ENCODE measurements at regions not wholly inside any gene's neighbourhood (a gene's known extent, or its start where the extent isn't known, plus 50 kb on each side); places are given as distances from the start of the nearest gene placed in this dataset.
"Not testable (repeated sequence)": the region's sequence is repeated elsewhere in the genome, so short reads cannot be mapped to it uniquely, and the experiment has no call there.

DNA sequence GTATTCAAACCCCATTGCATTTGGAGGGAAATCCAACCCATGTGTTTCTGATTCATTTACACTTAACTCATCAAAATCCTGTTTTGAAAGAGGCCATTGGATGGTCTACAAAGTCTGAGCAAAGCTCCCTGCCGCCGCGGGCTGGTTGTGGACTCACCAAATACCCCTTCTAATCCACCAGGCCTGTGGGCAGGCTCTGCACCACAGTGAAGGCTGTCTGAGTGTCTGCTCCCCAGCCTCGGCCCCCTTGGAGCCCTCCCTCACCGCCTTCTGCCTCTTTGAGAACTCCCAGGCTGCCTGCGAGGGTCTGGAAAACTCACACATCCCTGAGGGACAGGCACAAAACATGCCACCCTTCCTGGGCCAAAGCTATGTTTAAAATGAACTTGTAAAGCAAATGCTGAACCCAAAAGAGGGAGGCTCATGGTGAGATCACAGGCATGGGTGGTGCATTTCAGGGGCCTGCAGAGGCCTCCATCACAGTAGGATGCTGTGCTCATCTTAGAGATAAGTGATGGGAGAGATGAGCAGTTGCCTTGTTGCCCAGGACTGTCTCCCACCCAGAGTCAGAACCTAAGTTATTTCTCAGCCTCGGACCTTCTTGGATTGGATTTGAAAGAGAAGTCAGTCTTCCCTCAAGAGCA, 225.0 kb downstream of the CYP26B1 start:
- DNase-seq (ENCODE audit: low spot score) = no peak

DNA sequence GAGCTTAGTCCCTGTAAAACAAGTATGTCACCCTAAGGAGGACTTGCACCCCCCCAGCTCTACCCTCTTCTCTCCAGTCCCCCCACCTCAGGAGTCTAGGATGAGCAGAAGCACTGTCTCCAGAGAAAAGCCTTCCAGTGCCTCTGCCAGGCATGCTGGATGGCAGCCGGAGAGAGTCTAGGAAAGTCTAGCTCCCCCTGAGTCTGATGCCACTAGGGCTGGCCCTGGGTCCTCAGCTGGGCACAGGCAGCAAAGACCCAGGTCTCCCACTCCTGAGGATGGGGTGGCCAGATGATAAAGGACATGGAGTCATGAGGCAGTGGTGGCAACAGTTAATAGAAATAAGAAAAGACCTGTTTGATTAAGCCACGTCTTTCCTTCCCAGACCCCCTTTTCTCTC, 225.6 kb downstream of the CYP26B1 start:
- DNase-seq (ENCODE audit: low spot score) = no peak

DNA sequence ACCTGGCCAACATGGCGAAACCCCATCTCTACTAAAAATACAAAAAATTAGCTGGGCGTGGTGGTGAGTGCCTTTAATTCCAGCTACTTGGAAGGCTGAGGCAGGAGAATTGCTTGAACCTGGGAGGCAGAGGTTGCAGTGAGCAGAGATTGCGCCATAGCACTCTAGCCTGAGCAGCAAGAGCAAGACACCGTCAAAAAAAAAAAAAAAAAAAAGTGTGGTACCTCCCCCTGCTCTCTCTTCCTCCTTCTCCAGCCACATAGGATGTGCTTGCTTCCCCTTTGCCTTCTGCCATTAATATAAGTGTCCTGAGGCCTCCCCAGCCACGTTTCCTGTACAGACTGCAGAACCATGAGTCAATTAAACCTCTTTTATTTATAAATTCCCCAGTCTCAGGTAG, 226.8 kb downstream of the CYP26B1 start:
- not testable (repeated sequence) for DNase-seq (ENCODE audit: low spot score)

DNA sequence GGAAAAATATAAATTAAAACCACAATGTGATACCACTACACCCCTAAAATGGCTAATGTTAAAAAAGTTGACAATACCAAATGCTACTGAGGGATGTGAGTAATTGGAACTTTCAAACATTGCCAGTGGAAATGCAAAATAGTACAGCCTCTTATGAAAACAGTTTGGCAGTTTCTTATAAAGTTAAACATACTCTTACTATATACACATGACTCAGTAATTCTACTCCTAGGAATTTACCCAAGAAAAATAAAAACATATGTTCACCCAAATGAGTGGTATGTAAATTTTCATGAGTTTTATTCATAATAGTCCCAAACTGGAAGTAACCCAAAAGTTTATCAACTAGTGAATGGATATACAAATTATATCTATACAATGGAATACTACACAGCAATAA, 228.0 kb downstream of the CYP26B1 start:
- DNase-seq (ENCODE audit: low spot score) = no peak

DNA sequence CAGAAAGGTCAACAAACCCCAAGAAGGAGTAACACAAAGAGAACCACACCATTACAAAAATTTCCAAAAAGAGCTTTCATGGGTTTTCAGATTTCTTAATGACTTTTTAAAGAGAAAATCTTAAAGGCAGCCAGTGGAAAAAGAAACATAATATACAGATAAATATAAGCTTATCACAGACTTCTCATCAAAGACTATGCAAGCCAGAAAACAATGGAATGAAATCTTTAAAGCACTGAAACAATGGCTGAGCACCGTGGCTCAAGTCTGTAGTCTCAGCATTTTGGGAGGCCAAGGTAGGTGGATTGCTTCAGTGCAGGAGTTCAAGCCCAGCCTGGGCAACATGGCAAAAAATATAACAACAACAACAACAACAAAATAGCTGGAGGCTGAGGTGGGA, 237.4 kb downstream of the CYP26B1 start:
- DNase-seq (ENCODE audit: low spot score) = no peak

DNA sequence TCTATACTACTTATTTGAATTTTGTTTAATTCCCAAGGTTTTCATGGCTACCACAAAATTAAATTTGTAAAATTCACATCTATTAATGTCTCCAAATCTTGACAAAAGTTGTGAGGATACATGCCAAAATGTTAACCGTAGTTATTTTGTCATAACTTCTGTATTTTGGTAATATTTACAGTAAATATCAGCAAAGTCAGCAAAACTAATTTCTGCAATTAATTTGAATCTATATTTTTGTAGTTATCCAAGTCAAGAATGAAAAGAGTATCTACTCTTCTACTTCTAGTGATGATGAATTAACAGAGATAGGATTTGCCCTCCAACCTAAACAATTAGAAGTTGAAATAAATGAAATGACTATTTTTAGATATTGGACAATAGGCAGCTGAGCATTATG, 238.9 kb downstream of the CYP26B1 start:
- no peak for DNase-seq (ENCODE audit: low spot score)

DNA sequence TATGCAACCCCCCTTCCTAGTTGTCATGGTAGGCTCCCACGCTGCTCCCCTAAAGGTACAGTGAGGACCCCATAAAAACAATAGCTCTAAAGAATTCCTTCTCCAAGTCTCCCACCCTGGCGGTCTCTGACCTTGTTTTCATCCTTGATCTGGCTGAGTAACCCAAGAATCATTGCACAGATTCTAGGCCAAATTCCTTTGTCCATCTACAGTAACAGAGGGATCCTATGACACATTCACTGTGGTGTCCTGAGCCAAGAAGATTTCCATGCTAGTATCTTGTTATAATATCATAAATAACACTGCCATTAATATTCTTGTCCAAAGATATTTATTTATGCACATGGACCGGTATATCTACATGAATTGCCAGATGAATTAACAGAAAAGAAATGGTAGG, 240.2 kb downstream of the CYP26B1 start:
- DNase-seq (ENCODE audit: low spot score) = no peak

DNA sequence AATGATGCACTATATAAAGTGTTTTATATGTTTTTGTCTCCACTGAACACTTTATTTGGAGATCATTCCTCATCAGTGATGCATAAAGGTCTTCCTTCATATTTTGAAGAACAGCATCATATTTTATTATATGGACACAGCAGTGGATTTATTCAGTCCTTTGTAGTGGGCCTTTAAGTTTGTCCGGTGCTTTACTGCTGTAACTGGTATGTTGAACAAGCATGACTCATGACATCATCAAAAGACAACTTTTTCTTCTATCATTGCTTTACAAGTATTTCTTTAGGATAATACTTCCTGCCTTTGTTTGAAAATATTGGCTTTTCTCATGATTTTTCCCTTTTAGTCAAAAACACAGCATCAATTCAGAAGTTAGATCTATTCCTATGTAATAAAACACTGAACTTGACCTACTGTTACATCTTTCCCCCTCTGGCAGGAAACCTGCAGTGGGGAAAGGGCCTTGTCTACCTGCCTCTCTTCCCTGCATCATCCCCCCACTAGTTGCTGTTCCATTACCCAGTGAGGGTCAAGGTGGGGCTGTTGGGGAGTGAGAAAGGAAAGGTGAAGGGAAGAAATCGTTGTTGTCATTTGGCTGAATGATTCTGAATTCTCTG, 241.2 kb downstream of the CYP26B1 start:
- DNase-seq (ENCODE audit: low spot score) = no peak

DNA sequence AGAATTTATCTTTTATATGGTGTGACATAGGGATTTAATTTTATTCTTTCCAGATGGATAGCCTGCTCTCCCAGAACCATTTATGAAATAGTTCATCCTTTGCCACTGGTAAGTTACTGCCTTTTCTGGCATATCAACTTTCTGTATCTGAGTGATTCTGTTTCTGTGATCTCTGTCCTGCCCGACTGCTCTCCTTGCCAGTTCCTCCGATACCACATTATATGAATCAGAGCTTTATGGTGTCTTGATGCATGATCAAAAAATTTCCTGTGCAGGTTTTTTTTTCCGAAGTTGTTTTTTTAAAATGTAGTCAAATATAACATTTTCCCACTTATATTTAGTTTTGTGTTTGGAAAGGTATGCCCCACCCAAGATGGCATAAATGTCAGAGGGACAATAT, 242.5 kb downstream of the CYP26B1 start:
- no peak for DNase-seq (ENCODE audit: low spot score)

DNA sequence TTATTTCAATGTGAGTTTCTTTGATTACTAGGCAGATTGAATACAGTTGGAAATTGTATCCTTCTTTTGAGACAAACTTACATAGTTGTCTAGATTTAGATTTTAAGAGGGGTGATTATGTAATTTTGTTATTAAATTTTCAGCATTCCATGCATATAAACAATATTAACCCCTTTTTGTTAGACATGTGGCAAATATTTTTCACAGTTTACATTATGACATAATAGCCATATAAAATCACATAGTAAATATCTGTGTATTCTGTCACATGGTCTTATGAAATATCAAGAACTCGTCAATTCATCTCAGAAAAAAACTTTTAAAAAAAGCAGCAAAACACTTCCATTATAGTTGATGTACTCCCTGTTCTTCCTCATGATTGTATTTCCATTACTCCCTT, 243.8 kb downstream of the CYP26B1 start:
- no peak for DNase-seq (ENCODE audit: low spot score)

DNA sequence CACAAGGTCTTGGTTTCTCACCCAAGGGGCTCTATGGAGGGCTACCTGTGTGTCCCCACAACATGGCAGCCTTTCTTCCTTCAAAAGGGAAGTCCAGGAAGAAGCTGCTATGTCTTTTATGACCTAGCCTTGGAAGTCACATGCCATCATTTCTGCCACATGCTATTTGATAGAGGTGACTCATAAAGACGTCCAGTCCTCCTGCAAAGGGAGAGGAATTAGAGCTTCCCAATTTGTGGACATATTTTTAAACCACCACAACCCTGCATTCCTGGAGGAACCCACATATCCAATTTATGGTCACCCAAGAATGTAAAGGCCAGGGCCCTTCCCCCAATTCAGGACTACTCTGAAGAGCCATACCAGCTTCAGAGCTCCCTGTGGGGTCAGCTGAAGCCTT, 246.2 kb downstream of the CYP26B1 start:
- DNase-seq (ENCODE audit: low spot score) = no peak

DNA sequence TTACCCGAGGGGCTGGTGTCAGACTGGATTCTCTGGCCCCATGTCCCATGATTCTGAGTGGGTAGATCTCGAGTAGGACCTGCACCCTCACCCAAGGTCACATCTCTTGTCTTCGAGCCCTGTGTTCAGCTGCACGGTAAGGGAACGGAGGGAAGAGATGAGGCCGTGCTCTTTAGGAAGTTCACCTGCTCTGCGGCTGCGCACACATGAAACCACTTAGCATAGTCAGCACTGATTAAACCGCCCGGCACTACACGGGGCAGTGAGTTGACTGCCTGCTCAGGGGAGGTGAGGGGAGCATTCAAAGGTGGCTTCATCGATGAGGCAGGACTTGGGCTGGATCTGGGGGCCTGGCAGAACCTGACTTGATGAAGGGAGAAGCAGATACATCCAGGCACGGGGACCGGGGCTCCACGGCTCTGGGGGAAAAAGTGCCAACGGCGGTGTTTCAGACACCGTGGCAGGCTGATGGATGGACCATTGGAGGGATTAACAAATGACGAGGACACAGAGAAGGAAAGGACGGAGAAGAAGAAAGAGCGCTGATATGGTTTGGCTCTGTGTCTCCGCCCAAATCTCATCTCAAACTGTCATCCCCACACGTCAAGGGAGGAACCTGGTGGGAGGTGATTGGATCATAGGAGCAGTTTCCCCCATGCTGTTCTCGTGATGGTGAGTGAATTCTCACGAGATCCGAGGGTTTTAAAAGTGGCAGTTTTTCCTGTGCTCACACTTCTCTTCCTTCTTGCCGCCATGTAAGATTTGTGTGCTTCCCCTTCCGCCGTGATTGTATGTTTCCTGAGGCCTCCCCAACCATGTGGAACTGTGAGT, 248.6 kb downstream of the CYP26B1 start:
- DNase-seq (ENCODE audit: low spot score) = no peak

DNA sequence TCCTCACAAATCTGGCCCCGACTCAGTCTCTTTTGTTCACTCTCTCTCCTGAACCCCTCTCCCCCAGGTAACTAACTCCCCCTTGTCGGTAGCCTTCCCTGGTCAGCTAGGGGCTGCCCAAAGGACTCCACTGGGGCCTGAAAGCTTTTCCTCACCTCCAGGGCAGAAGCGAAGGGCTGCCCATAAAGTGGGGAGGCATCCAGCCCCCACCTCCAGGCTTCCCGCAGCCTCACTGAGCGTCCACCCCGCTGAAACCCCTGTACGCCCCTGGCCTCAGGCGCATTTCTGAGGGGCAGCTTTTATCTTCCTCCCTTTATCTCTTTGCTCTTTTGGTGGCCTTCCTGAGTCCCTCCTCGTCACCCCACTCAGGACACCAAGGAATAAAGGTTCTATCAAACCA, 249.3 kb downstream of the CYP26B1 start:
- DNase-seq (ENCODE audit: low spot score) = no peak

DNA sequence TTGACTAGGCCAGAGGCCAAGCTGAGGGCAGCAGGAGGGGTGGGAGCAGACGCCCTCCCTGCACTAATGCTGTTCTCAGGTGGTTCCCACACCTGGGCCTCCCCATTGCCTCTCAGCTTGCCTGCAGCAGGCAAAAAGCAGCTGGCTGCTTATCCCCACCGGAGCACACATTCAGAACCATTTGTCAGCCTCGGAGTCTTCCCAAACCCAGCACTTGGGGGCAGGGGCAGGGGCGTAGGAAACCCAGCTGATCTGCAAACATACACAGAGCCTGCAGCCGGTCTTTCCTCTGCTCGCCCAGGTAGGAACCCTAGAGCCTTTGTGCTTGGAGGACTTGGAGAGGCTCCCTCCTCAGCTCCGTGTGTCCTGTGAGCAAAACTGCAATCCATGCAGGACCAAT, 249.8 kb downstream of the CYP26B1 start:
- no peak for DNase-seq (ENCODE audit: low spot score)

DNA sequence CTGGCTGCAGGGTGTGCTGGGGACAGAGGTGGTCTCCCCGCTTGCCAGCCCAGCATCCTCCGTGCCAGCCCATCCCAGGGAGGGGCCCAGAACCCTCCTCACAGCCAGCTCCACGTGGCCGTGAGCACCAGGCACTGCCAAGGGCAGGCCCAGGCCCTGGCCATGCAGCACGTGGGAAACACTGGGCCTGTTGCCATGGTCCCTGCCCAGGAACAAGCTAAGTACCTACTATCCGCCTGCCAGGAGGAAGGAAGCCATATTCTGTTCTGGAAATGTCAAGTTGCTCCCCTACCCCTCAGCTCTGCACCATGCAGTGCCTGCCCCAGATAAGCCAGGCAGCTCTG, 250.6 kb downstream of the CYP26B1 start:
- DNase-seq (ENCODE audit: low spot score) = no peak

DNA sequence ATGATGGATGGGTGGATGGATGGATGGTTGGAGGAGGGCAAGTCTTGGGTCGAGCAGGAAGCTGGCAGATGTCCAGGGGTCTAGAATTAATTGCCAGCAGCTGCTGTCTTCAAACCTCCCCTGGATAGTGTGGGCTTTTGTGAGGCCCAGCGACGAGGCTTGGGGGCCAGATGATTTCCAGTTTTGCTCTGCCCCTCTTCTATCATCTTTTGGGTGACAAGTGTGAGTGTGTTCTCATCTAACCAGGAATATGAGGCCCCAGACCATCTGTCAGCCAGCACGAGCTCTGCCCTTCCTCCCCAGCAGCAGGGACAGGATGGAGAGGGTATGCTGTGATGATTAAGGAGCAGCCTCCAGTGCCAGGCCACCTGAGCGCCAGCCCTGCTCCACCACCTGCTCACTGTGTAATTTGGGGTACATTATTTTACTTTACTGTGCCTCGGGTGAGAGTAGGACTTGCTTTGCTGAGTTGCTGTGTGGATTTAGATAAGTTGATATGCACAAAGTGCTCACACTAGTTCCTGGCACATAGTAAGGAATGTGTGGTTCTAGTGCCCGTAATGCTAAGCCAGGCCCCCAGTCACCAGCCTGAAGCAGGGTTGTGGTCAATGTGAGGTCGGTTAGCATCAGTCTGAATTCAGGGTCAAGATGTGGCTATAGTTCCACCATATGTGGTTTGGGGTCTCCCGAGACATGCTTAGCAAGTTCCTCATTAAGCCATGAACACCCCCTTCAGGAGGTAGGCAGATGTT, 251.1 kb downstream of the CYP26B1 start:
- DNase-seq (ENCODE audit: low spot score) = no peak

DNA sequence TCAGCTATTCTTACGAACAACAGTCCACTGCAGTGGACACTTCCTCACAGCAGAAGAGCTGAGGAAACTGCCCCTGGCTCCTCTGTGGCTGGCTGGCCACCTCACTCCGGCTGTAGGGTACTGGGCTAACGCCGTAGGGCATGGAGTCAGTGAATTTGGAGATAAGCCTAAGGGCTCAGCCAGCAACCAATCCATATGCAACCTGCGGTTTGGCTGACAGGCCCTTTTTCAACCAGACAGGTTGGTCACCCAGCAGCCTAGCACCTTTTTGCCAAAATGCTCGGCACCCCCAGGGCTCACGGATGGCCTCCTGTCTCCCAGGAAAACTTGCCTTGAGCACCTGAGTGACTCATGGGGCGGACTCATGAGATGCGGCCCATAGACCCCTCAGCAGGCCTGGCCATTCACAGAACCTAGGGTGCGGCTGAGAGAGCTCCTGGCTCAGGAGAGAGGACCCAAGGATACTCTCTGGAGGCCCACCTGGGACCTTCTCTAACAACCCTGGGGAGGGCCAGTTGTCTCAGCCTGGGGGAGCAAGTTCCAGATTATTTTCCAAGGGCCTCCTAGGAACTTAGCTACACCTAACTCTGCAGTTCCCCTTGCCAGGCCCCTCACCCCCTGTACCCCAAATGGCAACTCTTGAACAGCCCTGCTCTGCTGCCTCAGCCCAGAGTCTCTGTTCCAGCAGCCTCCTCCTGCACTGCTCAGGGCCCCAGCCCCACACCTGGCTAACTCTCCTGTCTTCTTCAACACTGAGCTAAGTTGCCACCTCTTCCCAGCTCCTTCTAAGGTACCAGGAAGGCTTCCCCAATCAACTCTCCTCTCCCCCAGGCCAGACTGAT, 252.1 kb downstream of the CYP26B1 start:
- DNase-seq (ENCODE audit: low spot score) = no peak

DNA sequence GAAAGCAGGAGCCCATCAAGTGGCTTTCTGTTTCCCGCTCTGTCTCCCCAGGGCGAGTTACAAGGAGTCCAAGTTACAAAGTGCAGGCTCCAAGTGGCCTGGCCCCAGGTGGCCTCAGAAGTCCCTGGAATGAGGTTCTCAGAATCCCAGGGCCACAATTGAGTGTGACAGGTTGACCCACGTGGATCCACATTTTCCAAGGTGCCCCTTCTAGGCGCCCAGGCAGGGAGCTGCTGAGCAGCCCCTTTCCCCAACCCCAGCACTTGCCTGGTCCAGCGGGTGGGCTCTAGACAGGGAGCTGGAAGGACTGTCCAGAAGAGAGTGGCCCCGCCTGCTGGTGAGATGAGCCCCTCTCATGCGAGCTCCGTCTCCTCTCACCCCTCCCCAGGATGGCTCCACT, 253.4 kb downstream of the CYP26B1 start:
- DNase-seq (ENCODE audit: low spot score) = no peak

DNA sequence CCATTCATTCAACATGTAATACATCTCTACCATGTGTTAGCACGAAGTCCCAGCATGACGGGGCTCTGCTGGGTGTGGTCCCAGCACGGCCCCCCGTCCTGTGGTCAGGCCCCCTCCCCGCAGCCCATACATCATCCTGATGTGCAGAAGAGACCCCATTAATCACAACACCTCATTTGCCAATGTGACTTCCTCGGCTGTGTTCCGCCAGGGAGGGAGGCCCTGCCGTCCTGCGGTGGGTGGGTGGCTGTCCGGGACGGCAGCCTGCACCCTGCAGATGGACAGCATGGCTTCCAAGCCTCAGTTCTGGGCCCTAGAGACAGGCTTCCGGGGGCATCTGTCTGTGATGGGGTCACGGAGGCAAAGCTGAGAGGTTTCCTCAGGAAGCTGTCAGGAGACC, 254.0 kb downstream of the CYP26B1 start:
- DNase-seq (ENCODE audit: low spot score) = no peak

DNA sequence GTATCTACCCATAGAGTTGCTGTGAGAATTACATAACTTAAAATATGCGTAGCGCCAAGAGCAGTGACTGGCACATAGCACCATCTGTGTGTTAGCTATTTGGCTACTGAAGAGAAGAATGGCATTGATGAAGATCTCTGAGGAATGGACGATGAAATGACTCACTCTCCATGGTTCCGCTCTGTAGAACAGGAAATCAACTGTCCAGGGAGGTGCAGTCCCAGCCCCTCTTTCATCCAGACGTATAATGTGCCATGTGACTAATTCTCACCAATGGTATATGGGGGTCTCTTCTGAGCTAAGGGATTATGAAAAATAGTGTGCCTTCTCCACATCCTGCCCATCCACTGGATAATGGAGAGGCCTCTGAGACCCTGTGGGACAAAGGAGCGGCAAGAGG, 254.8 kb downstream of the CYP26B1 start:
- no peak for DNase-seq (ENCODE audit: low spot score)

DNA sequence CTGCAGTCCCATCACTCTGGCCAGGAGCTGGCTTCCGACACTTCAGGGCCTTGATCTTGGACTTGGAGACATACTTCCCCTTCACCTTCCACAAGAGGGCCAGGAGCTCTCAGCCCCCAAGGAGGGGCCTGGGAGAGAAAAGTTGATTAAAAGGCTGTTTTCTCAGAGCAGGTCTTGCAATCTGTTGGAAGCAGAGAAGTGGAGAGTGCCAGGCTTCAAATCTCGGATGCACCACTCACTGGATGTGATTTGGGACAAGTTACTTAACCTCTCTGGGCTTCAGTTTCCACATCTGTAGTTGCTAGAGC, 255.3 kb downstream of the CYP26B1 start:
- DNase-seq (ENCODE audit: low spot score) = no peak

Measured in activated CD4-positive, alpha-beta T cell treated with anti-CD3 and anti-CD28 coated beads, Interleukin-2, Interleukin-4, amounts not matched to agents 100 ng/mL and 50 ng/mL, durations not matched to agents 16 hours and 8 hours (primary cell).